Spleen (tissue), 11 donors: ENCODE measurements at regions not wholly inside any gene's neighbourhood (a gene's known extent, or its start where the extent isn't known, plus 50 kb on each side); places are given as distances from the start of the nearest gene placed in this dataset.

Experiments
- DNase-seq: peaks from one replicate; pipeline ENCODE4 v3.0.0-alpha.2; 2020
- H3K27ac ChIP-seq, 8 donors: fragments of 200-600 bp; sonication (generic) in 7 of 8; 1 replicate in 4 of 8; 2 replicates in 4 of 8; pipeline versions ENCODE4 v1.5.0 to v1.8.0; 2016 to 2021; ENCODE audit warnings: inconsistent platforms in 4 of 8, mild to moderate bottlenecking in 4 of 8, moderate library complexity in 1 of 8
- H3K27me3 ChIP-seq, 7 donors: fragments of 200-600 bp; sonication (generic) in 6 of 7; replicated peaks in 1 of 7; 1 replicate in 4 of 7; 2 replicates in 3 of 7; pipeline versions ENCODE4 v1.5.0 to v1.8.0; 2016 to 2021; ENCODE audit warnings: inconsistent platforms in 3 of 7, mild to moderate bottlenecking in 1 of 7
- H3K36me3 ChIP-seq, 6 donors: fragments of 200-600 bp; sonication (generic) in 5 of 6; 1 replicate in 4 of 6; 2 replicates in 2 of 6; pipeline versions ENCODE4 v1.5.0 to v1.8.0; 2016 to 2021; ENCODE audit warnings: inconsistent platforms in 2 of 6
- H3K4me1 ChIP-seq, 6 donors: fragments of 200-600 bp; sonication (generic) in 5 of 6; 1 replicate in 3 of 6; 2 replicates in 3 of 6; pipeline versions ENCODE4 v1.5.0 to v1.8.0; 2016 to 2021; ENCODE audit warnings: inconsistent platforms in 3 of 6
- H3K4me3 ChIP-seq, 8 donors: fragments of 200-600 bp; sonication (generic) in 7 of 8; 1 replicate in 4 of 8; 2 replicates in 4 of 8; pipeline versions ENCODE4 v1.5.0 to v1.8.0; 2016 to 2021; ENCODE audit warnings: inconsistent platforms in 4 of 8, mild to moderate bottlenecking in 4 of 8, moderate library complexity in 2 of 8
- H3K9me3 ChIP-seq, 8 donors: fragments of 200-600 bp; sonication (generic) in 7 of 8; 1 replicate in 4 of 8; 2 replicates in 4 of 8; pipeline versions ENCODE4 v1.5.0 to v1.8.0; 2016 to 2021; ENCODE audit warnings: inconsistent platforms in 4 of 8
- CTCF ChIP-seq, 11 experiments: fragments of 200-600 bp in 7 of 11; fragments of 450-650 bp in 4 of 11; sonication (generic) in 4 of 11; IDR thresholded peaks in 8 of 11; conservative IDR thresholded peaks in 3 of 11; 1 replicate in 7 of 11; 2 replicates in 4 of 11; pipeline versions ENCODE4 v1.4.0 to v1.8.0; 2016 to 2021; ENCODE audit warnings: antibody characterized with exemption in 11 of 11, inconsistent platforms in 4 of 11, mild to moderate bottlenecking in 1 of 11
- POLR2A ChIP-seq, 3 donors: fragments of 450-650 bp; IDR thresholded peaks; one replicate each; pipeline ENCODE4 v1.5.1; 2017; ENCODE audit warnings: antibody characterized with exemption in 3 of 3, mild to moderate bottlenecking in 1 of 3
- POLR2AphosphoS5 ChIP-seq, 3 donors: sonication (generic); formaldehyde crosslinking; IDR thresholded peaks; one replicate each; pipeline ENCODE4 v1.5.1; 2017; ENCODE audit warnings: antibody characterized with exemption in 3 of 3
- WGBS, 5 donors: extraction: QIAGEN DNeasy Blood & Tissue Kit in 3 of 5; methylation state at CpG; one replicate each; pipeline versions ENCODE4 v1.1.5 to v1.1.7; 2013 to 2018; 5-methylcytosine and 5-hydroxymethylcytosine counted together
- intact Hi-C: fragments of 100-400 bp; cut with DNase I; formaldehyde crosslinking; loops from one replicate; pipeline ENCODE4 v1.15.0; 2023; ENCODE audit warnings: low total_unique reads
- donor health status: healthy with polysubstance abuse.
- donor health status: DM: no; HTN: no; CAD: no; lungs with moderate emphysema.
- donor health status: DM: no; HTN: no; CAD: no.
- donor health status: Bipolar disorder and iron deficiency.
- donor health status: healthy.
- donor health status: DM: no; HTN: no; CAD: no.
- donor health status: DM: yes; HTN: yes; CAD: no.

GRCh38 chr7:52382731-52383130 is 652.7 kb upstream of the POM121L12 start:
- DNase-seq, result no peak
- no peak overlapping the region for H3K27ac ChIP-seq
- H3K4me3 ChIP-seq, result no peak overlapping the region
- intact Hi-C loops, result no loop called here
- WGBS, 5 donors, result 78 to 89% (median 83%) methylated on average over 3 of the region's 3 CpGs
- H3K36me3 ChIP-seq, result no peaks in the 10 kb centered on the region
- H3K27me3 ChIP-seq, result no peaks in the 10 kb centered on the region
- TF ChIP-seq POLR2AphosphoS5 (IDR thresholded peaks at IDR 0.05), result no peak
- H3K9me3 ChIP-seq, result peaks cover 0 to 35% (median 10%) of the 10 kb centered on the region in 8 donors
- H3K4me1 ChIP-seq, result no peaks in the 10 kb centered on the region

- DNase-seq, result no peak
- Histone ChIP-seq H3K9me3 (peaks cover 0 to 31% (median 11%) of the 10 kb centered on the region in 8 donors), H3K27me3 (no peaks in the 10 kb centered on the region), H3K4me1 (no peaks in the 10 kb centered on the region), H3K36me3 (no peaks in the 10 kb centered on the region), H3K4me3 (no peak overlapping the region), H3K27ac (no peak overlapping the region)
- no peak for TF ChIP-seq CTCF (IDR thresholded peaks at IDR 0.05 in 8 of 11, conservative IDR thresholded peaks at IDR 0.05 in 3 of 11)
- TF ChIP-seq POLR2AphosphoS5 (IDR thresholded peaks at IDR 0.05), result no peak
- no peak for TF ChIP-seq POLR2A (IDR thresholded peaks at IDR 0.05)
- intact Hi-C loops, result no loop called here
- 80 to 89% (median 85%) methylated on average over 4 of the region's 4 CpGs for WGBS, 5 donors
These were observed 665.5 kb upstream of the POM121L12 start for GRCh38 chr7:52369922-52370321.

- intact Hi-C loops, result no loop called here
- no peak overlapping the region for H3K27ac ChIP-seq
- no peak for TF ChIP-seq POLR2A (IDR thresholded peaks at IDR 0.05)
- no peak for TF ChIP-seq CTCF (IDR thresholded peaks at IDR 0.05 in 8 of 11, conservative IDR thresholded peaks at IDR 0.05 in 3 of 11)
- no peak for TF ChIP-seq POLR2AphosphoS5 (IDR thresholded peaks at IDR 0.05)
These were observed 670.1 kb upstream of the POM121L12 start for GRCh38 chr7:52365349-52365748.

GRCh38 chr7:52362521-52362920 is 672.9 kb upstream of the POM121L12 start:
- Histone ChIP-seq H3K9me3 (peaks cover 0 to 18% (median 6%) of the 10 kb centered on the region in 8 donors), H3K27ac (no peak overlapping the region), H3K4me3 (no peak overlapping the region), H3K4me1 (no peaks in the 10 kb centered on the region), H3K36me3 (no peaks in the 10 kb centered on the region), H3K27me3 (no peaks in the 10 kb centered on the region)
- DNase-seq, result no peak
- intact Hi-C loops, result no loop called here
- WGBS, 5 donors, result 82 to 98% (median 92%) methylated on average over 8 to 19 of the region's 19 CpGs
- no peak for TF ChIP-seq POLR2AphosphoS5 (IDR thresholded peaks at IDR 0.05)
- TF ChIP-seq POLR2A (IDR thresholded peaks at IDR 0.05), result no peak
- no peak for TF ChIP-seq CTCF (IDR thresholded peaks at IDR 0.05 in 8 of 11, conservative IDR thresholded peaks at IDR 0.05 in 3 of 11)

More at GRCh38 chr7:52365349-52365748, 670.1 kb upstream of the POM121L12 start:
- Histone ChIP-seq H3K4me1 (no peaks in the 10 kb centered on the region), H3K36me3 (no peaks in the 10 kb centered on the region), H3K4me3 (no peak overlapping the region), H3K9me3 (peaks cover 0 to 18% (median 6%) of the 10 kb centered on the region in 8 donors), H3K27me3 (no peaks in the 10 kb centered on the region)
- no peak for DNase-seq

- H3K27me3 ChIP-seq, result no peaks in the 10 kb centered on the region
- H3K4me1 ChIP-seq, result no peaks in the 10 kb centered on the region
- no peak overlapping the region for H3K27ac ChIP-seq
- intact Hi-C loops, result no loop called here
- no peaks in the 10 kb centered on the region for H3K36me3 ChIP-seq
- WGBS, 5 donors, result 55 to 60% (median 58%) methylated on average over 3 of the region's 3 CpGs
- peaks cover 0 to 14% (median 6%) of the 10 kb centered on the region in 8 donors for H3K9me3 ChIP-seq
- no peak overlapping the region for H3K4me3 ChIP-seq
- DNase-seq, result no peak
- TF ChIP-seq POLR2A (IDR thresholded peaks at IDR 0.05) (no peak), CTCF (IDR thresholded peaks at IDR 0.05 in 8 of 11, conservative IDR thresholded peaks at IDR 0.05 in 3 of 11) (no peak), POLR2AphosphoS5 (IDR thresholded peaks at IDR 0.05) (no peak)
These were observed 674.9 kb upstream of the POM121L12 start for GRCh38 chr7:52360541-52360940.
